PC-3 (cell line): ENCODE measurements at regions not wholly inside any gene's neighbourhood (a gene's known extent, or its start where the extent isn't known, plus 50 kb on each side); places are given as distances from the start of the nearest gene placed in this dataset.

Source experiments
- CTCF ChIP-seq: fragments of 300-600 bp; sonication (generic); conservative IDR thresholded peaks from 2 replicates; pipeline ENCODE4 v1.5.1; 2017; ENCODE audit warnings: antibody characterized with exemption, low read depth, mild to moderate bottlenecking, low read length
- EZH2 ChIP-seq: fragments of 300-600 bp; sonication (generic); IDR thresholded peaks from one replicate; pipeline ENCODE4 v1.6.1; 2017; ENCODE audit warnings: antibody characterized with exemption, mild to moderate bottlenecking, low read length; ENCODE audit not compliant: unreplicated experiment
- EZH2phosphoT487 ChIP-seq: fragments of 300-600 bp; sonication (generic); IDR thresholded peaks from 2 replicates; pipeline ENCODE4 v1.6.1; 2018; ENCODE audit warnings: mild to moderate bottlenecking, antibody characterized with exemption, low read length, borderline replicate concordance

DNA sequence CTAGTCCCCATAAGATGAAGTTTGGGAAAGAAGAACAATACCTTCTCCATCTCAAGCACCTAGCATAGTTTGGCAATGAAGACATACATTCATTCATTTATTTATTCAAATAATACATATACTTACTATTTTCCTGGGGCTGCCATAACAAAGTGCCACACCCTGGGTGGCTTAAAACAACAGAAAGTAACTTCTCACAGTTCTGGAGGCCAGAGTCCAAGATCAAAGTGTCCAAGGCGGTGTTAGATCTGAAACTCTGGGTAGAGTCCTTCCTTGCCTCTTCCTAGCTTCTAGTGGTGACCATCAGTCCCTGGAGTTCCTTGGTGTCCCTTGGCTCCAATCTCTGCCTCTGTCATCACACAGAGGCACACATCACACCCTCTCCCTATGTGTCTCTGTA, 112.1 kb upstream of the IGSF21 start:
- TF ChIP-seq CTCF (no peak), EZH2 (no peak), EZH2phosphoT487 (no peak)
